Uterus (tissue), 3 donors: ENCODE measurements at regions not wholly inside any gene's neighbourhood (a gene's known extent, or its start where the extent isn't known, plus 50 kb on each side); places are given as distances from the start of the nearest gene placed in this dataset.

ENCODE experiments used
- DNase-seq, 2 donors: peaks; one replicate each; pipeline ENCODE4 v3.0.0-alpha.2; 2019 to 2020
- H3K27ac ChIP-seq, 2 donors: fragments of 200-600 bp; sonication (generic); 1 replicate in 1 of 2; 2 replicates in 1 of 2; pipeline ENCODE4 v1.5.1; 2016 to 2018
- H3K27me3 ChIP-seq, 2 donors: fragments of 200-600 bp; sonication (generic); one replicate each; pipeline ENCODE4 v1.5.1; 2018 to 2019; ENCODE audit warnings: control low read depth in 1 of 2
- H3K36me3 ChIP-seq, 2 donors: fragments of 200-600 bp; sonication (generic); one replicate each; pipeline ENCODE4 v1.5.1; 2019; ENCODE audit warnings: control low read depth in 1 of 2
- H3K4me1 ChIP-seq, 2 donors: fragments of 200-600 bp; sonication (generic); one replicate each; pipeline ENCODE4 v1.5.1; 2018 to 2019; ENCODE audit warnings: control low read depth in 1 of 2
- H3K4me3 ChIP-seq, 2 donors: fragments of 200-600 bp; sonication (generic); 1 replicate in 1 of 2; 2 replicates in 1 of 2; pipeline ENCODE4 v1.5.1; 2018 to 2019; ENCODE audit warnings: mild to moderate bottlenecking in 1 of 2
- H3K9me3 ChIP-seq, 2 donors: fragments of 200-600 bp; sonication (generic); one replicate each; pipeline ENCODE4 v1.5.1; 2019; ENCODE audit warnings: control low read depth in 1 of 2
- CTCF ChIP-seq, 4 experiments: fragments of 200-600 bp in 2 of 4; fragments of 450-650 bp in 2 of 4; sonication (generic) in 2 of 4; IDR thresholded peaks; one replicate each; pipeline ENCODE4 v1.5.1; 2016 to 2019; ENCODE audit warnings: antibody characterized with exemption in 4 of 4, mild to moderate bottlenecking in 2 of 4, moderate library complexity in 1 of 4
- POLR2A ChIP-seq, 2 donors: fragments of 450-650 bp; IDR thresholded peaks; one replicate each; pipeline ENCODE4 v1.6.1; 2016; ENCODE audit warnings: antibody characterized with exemption in 2 of 2, mild to moderate bottlenecking in 1 of 2, moderate library complexity in 1 of 2
- intact Hi-C: fragments of 100-400 bp; cut with DNase I; formaldehyde crosslinking; loops from one replicate; pipeline ENCODE4 v1.15.1; 2023; ENCODE audit warnings: low total_unique reads
- donor health status: DM: yes; HTN: yes; CAD: no.

GRCh38 chr1:244200596-244200995 is 149.5 kb downstream of the ZBTB18 start:
- no peak for TF ChIP-seq CTCF (IDR thresholded peaks at IDR 0.05)
- no peak for DNase-seq
- Histone ChIP-seq H3K9me3 (no peaks in the 10 kb centered on the region), H3K36me3 (no peaks in the 10 kb centered on the region), H3K4me1 (no peaks in the 10 kb centered on the region), H3K27me3 (no peaks in the 10 kb centered on the region), H3K4me3 (no peak overlapping the region), H3K27ac (no peak overlapping the region)
- intact Hi-C loops = no loop called here

- no peaks in the 10 kb centered on the region for H3K9me3 ChIP-seq
- no peak overlapping the region for H3K27ac ChIP-seq
- no peaks in the 10 kb centered on the region for H3K27me3 ChIP-seq
- H3K4me3 ChIP-seq = no peak overlapping the region
- H3K36me3 ChIP-seq = no peaks in the 10 kb centered on the region
- no peak for DNase-seq
- intact Hi-C loops = no loop called here
- TF ChIP-seq CTCF (IDR thresholded peaks at IDR 0.05) (no peak), POLR2A (IDR thresholded peaks at IDR 0.05) (no peak)
- H3K4me1 ChIP-seq = no peaks in the 10 kb centered on the region
Measured at GRCh38 chr1:244201750-244202149, 150.7 kb downstream of the ZBTB18 start.

GRCh38 chr1:244204004-244204403 is 152.9 kb downstream of the ZBTB18 start:
- DNase-seq = no peak
- Histone ChIP-seq H3K9me3 (no peaks in the 10 kb centered on the region), H3K27me3 (no peaks in the 10 kb centered on the region), H3K27ac (no peak overlapping the region), H3K4me3 (no peak overlapping the region), H3K36me3 (no peaks in the 10 kb centered on the region), H3K4me1 (no peaks in the 10 kb centered on the region)
- intact Hi-C loops = no loop called here
- TF ChIP-seq CTCF (IDR thresholded peaks at IDR 0.05) = no peak
- TF ChIP-seq POLR2A (IDR thresholded peaks at IDR 0.05) = no peak

- TF ChIP-seq POLR2A (IDR thresholded peaks at IDR 0.05) (no peak), CTCF (IDR thresholded peaks at IDR 0.05) (no peak)
- no peak overlapping the region for H3K27ac ChIP-seq
- H3K4me1 ChIP-seq = no peaks in the 10 kb centered on the region
- H3K4me3 ChIP-seq = no peak overlapping the region
- no peaks in the 10 kb centered on the region for H3K27me3 ChIP-seq
- DNase-seq = no peak
- intact Hi-C loops = no loop called here
- no peaks in the 10 kb centered on the region for H3K36me3 ChIP-seq
- no peaks in the 10 kb centered on the region for H3K9me3 ChIP-seq
Measured at GRCh38 chr1:244205171-244205570, 154.1 kb downstream of the ZBTB18 start.

- no peak for DNase-seq
- Histone ChIP-seq H3K27ac (no peak overlapping the region), H3K4me1 (no peaks in the 10 kb centered on the region), H3K4me3 (no peak overlapping the region), H3K27me3 (no peaks in the 10 kb centered on the region), H3K9me3 (no peaks in the 10 kb centered on the region), H3K36me3 (no peaks in the 10 kb centered on the region)
- no peak for TF ChIP-seq CTCF (IDR thresholded peaks at IDR 0.05)
- TF ChIP-seq POLR2A (IDR thresholded peaks at IDR 0.05) = no peak
- intact Hi-C loops = no loop called here
Measured at GRCh38 chr1:244205906-244206305, 154.8 kb downstream of the ZBTB18 start.
